Smooth muscle cell (in vitro differentiated cells): ENCODE measurements at regions not wholly inside any gene's neighbourhood (a gene's known extent, or its start where the extent isn't known, plus 50 kb on each side); places are given as distances from the start of the nearest gene placed in this dataset.

ENCODE experiments used
- DNase-seq: peaks from one replicate; lab custom pipeline; 2025; ENCODE audit not compliant: unreplicated experiment; lab: John Stamatoyannopoulos, UW
- H2AFZ ChIP-seq: fragments of 200-600 bp; sonication (generic); 2 replicates; pipeline ENCODE4 v1.6.0; 2016; ENCODE audit warnings: antibody characterized with exemption, low read depth, mild to moderate bottlenecking
- H3F3A ChIP-seq: fragments of 200-600 bp; sonication (generic); 2 replicates; pipeline ENCODE4 v1.6.0; 2017; ENCODE audit warnings: antibody characterized with exemption, low read depth
- H3K27ac ChIP-seq: fragments of 200-600 bp; sonication (generic); 2 replicates; pipeline ENCODE4 v1.5.1; 2016; ENCODE audit warnings: low read depth, mild to moderate bottlenecking
- H3K27me3 ChIP-seq: fragments of 200-600 bp; sonication (generic); 2 replicates; pipeline ENCODE4 v1.6.1; 2016; ENCODE audit warnings: low read depth, mild to moderate bottlenecking
- H3K36me3 ChIP-seq: fragments of 200-600 bp; sonication (generic); 2 replicates; pipeline ENCODE4 v1.5.1; 2016; ENCODE audit warnings: low read depth
- H3K4me1 ChIP-seq: fragments of 200-600 bp; sonication (generic); 2 replicates; pipeline ENCODE4 v1.5.1; 2016; ENCODE audit warnings: low read depth
- H3K4me2 ChIP-seq: fragments of 200-600 bp; sonication (generic); 2 replicates; pipeline ENCODE4 v1.6.0; 2016; ENCODE audit warnings: mild to moderate bottlenecking
- H3K4me3 ChIP-seq: fragments of 200-600 bp; sonication (generic); 2 replicates; pipeline ENCODE4 v1.5.1; 2016; ENCODE audit warnings: mild to moderate bottlenecking
- H3K79me2 ChIP-seq: fragments of 200-600 bp; sonication (generic); 2 replicates; pipeline ENCODE4 v1.6.0; 2016; ENCODE audit warnings: low read depth, mild to moderate bottlenecking
- H3K9ac ChIP-seq: fragments of 200-600 bp; sonication (generic); 2 replicates; pipeline ENCODE4 v1.6.0; 2016; ENCODE audit warnings: low read depth
- H3K9me3 ChIP-seq: fragments of 200-600 bp; sonication (generic); replicated peaks from 2 replicates; pipeline ENCODE4 v1.5.1; 2016; ENCODE audit warnings: low read depth
- H4K20me1 ChIP-seq: fragments of 200-600 bp; sonication (generic); 2 replicates; pipeline ENCODE4 v1.6.0; 2016; ENCODE audit warnings: low read depth
- CTCF ChIP-seq: fragments of 200-600 bp; sonication (generic); IDR thresholded peaks from 2 replicates; pipeline ENCODE4 v1.5.1; 2017; ENCODE audit warnings: borderline replicate concordance, mild to moderate bottlenecking, antibody characterized with exemption; ENCODE audit not compliant: insufficient read depth, poor library complexity, severe bottlenecking
- WGBS: methylation state at CpG from one replicate; pipeline ENCODE4 v1.1.7; 2016; ENCODE audit warnings: low lambda C conversion rate; 5-methylcytosine and 5-hydroxymethylcytosine counted together

GRCh38 chr6:84415517-84415916 lies 188.1 kb upstream of the CEP162 start:
- WGBS: 82% methylated on average over 6 of the region's 6 CpGs
- no peaks in the 10 kb centered on the region for H4K20me1 ChIP-seq
- no peak overlapping the region for H3K4me2 ChIP-seq
- no peaks in the 10 kb centered on the region for H3K9me3 ChIP-seq
- H3K36me3 ChIP-seq: no peaks in the 10 kb centered on the region
- no peak for TF ChIP-seq CTCF
- H3K27ac ChIP-seq: no peak overlapping the region
- no peaks in the 10 kb centered on the region for H3F3A ChIP-seq
- H3K79me2 ChIP-seq: no peaks in the 10 kb centered on the region
- no peak overlapping the region for H3K9ac ChIP-seq
- no peaks in the 10 kb centered on the region for H3K4me1 ChIP-seq
- no peak overlapping the region for H3K4me3 ChIP-seq
- DNase-seq: no peak
- no peak overlapping the region for H2AFZ ChIP-seq
- peaks cover 49% of the 10 kb centered on the region for H3K27me3 ChIP-seq

- no peaks in the 10 kb centered on the region for H3F3A ChIP-seq
- no peak overlapping the region for H2AFZ ChIP-seq
- H3K4me1 ChIP-seq: no peaks in the 10 kb centered on the region
- DNase-seq: no peak
- H3K9ac ChIP-seq: no peak overlapping the region
- peaks cover 44% of the 10 kb centered on the region for H3K27me3 ChIP-seq
- no peak overlapping the region for H3K4me2 ChIP-seq
- H3K79me2 ChIP-seq: no peaks in the 10 kb centered on the region
- H3K4me3 ChIP-seq: no peak overlapping the region
- no peaks in the 10 kb centered on the region for H4K20me1 ChIP-seq
- H3K27ac ChIP-seq: no peak overlapping the region
- no peak for TF ChIP-seq CTCF
- no peaks in the 10 kb centered on the region for H3K9me3 ChIP-seq
- WGBS: 81% methylated on average over 2 of the region's 2 CpGs
- no peaks in the 10 kb centered on the region for H3K36me3 ChIP-seq
These were observed 187.6 kb upstream of the CEP162 start for GRCh38 chr6:84415068-84415467.

DNA sequence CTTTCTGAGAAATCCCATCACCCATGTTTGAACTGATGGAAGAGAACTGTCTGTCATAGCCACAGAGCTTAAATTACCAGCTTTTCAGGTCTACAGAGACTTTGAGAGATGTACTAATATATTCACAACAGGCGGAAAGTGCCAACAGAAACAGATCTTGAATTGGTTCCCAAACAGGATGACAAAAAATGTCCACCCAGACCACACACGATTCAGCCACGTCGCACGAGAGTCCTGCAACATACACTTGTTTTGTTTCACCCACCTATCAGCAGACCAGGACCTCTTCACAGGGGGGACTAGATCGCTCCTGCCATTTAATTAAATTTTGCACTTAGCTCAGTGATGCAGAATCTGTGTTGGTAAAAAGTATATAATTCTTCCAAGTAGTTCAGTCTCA lies 187.1 kb upstream of the CEP162 start:
- H3K4me3 ChIP-seq: no peak overlapping the region
- H3F3A ChIP-seq: no peaks in the 10 kb centered on the region
- H3K27me3 ChIP-seq: peaks cover 41% of the 10 kb centered on the region
- no peak overlapping the region for H3K27ac ChIP-seq
- no peak overlapping the region for H3K4me2 ChIP-seq
- H3K9ac ChIP-seq: no peak overlapping the region
- H3K9me3 ChIP-seq: no peaks in the 10 kb centered on the region
- no peaks in the 10 kb centered on the region for H4K20me1 ChIP-seq
- no peaks in the 10 kb centered on the region for H3K79me2 ChIP-seq
- TF ChIP-seq CTCF: no peak
- no peak for DNase-seq
- WGBS: 88% methylated on average over 6 of the region's 6 CpGs
- no peaks in the 10 kb centered on the region for H3K36me3 ChIP-seq
- no peaks in the 10 kb centered on the region for H3K4me1 ChIP-seq
- H2AFZ ChIP-seq: no peak overlapping the region

GRCh38 chr6:84411060-84411629 lies 183.7 kb upstream of the CEP162 start:
- Histone ChIP-seq H3K27ac (no peak overlapping the region), H3K4me1 (no peaks in the 10 kb centered on the region), H3K27me3 (peaks cover 63% of the 10 kb centered on the region), H3K4me3 (no peak overlapping the region), H2AFZ (no peak overlapping the region), H3K4me2 (peak overlapping the region; percentile 10), H3K79me2 (no peaks in the 10 kb centered on the region), H4K20me1 (no peaks in the 10 kb centered on the region), H3K9ac (no peak overlapping the region), H3K9me3 (no peaks in the 10 kb centered on the region), H3K36me3 (no peaks in the 10 kb centered on the region), H3F3A (no peaks in the 10 kb centered on the region)
- no peak for TF ChIP-seq CTCF
- WGBS: 42% methylated on average over 1 of the region's 1 CpG
- DNase-seq: no peak
